HG02852 (cell line): ENCODE measurements at regions not wholly inside any gene's neighbourhood (a gene's known extent, or its start where the extent isn't known, plus 50 kb on each side); places are given as distances from the start of the nearest gene placed in this dataset.

Experiments
- ATAC-seq: cut with Tn5 transposase; IDR thresholded peaks from one replicate; pipeline ENCODE4 v1.9.1; 2021; ENCODE audit warnings: mild to moderate bottlenecking, moderate library complexity; ENCODE audit not compliant: unreplicated experiment

DNA sequence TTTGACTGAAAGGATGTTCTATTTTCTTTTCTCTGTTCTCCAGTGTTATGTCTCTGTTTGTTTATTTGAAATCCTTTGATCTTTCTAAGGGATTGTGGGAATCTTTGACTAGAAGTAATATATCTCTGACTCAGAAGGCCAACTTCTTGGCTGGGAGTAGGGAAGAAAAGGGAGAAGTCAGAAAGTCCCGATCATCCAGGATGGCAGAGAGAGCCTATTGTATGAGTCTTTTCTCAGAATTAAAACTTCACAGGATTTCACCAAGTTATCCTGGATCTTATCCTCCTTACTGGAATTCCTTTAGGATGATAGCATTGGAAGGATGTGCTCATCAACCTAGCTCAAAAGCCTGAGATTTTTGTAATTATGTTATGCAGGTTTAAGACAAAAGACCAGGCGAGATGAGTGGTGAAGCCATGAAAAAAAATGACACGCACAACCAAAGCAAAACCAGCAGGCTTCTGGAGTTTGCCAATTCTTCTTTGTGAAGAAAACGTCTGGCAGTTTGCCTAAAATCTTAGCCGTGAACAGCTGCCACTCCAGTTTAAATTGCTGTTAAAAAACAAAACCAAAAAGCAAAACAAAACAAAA lies 383.6 kb upstream of the SMIM21 start:
- ATAC-seq, result no peak

DNA sequence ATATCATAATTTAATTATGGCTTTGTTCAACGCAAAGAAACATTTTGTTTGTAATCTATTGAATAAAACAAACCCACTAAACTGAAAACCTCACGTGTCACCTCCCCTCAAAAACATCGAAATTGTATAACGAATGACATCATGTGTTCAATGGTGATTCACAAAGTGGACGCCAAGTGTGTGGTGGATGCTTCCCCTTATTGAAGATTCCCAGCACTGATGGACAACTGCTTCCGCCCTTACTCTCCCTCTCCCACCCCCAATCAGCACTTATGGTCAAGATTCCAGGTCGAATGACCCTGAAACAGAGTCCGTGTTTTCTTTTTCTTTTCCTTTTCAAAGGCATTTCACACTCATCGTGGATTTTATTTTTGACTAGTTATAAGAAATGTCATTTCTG lies 383.0 kb upstream of the SMIM21 start:
- no peak for ATAC-seq

GRCh38 chr18:75809926-75810255 lies 382.4 kb upstream of the SMIM21 start:
- ATAC-seq, result no peak

DNA sequence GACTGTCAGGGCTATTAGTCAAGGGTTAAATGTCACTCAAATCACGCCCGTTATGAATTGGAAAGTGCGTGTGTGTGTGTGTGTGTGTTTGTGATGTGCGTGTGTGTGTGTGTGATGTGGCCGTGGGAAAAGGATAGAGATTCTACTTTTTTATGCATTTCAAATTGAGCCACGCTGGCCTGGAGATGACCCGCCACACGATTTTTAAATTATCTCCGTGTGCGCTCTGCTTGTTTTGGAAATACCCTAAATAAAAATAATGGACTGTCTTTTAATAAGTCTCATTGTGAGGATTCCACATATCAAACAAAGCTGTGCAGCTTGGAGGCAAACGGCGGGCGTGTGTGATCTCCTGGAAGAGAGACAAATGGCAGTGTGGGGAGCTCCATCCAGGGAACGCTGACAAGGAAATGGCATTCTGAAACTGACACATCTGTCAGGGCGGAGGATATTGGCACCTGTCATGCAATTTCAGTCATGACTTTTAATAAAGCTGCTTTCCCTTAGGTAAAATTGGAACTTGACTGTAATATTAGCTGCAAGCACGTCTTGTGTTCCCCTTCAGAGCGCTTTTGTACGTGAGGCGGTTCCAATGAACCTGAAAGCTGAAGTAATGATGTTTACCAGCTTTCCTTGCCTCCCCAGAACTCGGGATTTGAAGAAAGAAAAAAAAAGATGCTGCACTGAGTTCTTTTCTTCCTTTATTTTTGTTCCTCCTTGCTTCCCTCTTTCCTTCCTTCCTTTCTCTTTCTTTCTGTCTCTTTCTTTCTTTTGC lies 381.8 kb upstream of the SMIM21 start:
- ATAC-seq, result no peak

DNA sequence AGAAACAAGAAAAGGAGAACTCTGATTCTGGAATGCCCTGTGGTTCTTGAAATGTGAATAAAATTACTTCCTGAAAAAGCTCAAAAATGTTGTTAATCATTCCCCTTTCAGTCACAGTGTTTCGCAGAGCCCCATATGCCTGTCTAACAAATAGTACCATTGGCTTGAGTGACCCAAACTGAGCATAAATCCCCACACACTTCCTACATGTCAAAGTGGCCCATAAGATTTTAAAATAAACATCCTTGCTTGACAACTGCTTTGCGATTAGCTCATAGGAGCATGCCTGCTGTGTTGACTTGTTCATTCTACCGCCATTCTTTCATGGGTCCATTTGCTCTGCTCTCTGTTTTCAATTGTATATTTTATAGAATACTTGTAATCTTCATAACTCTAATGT lies 377.8 kb upstream of the SMIM21 start:
- ATAC-seq, result no peak

DNA sequence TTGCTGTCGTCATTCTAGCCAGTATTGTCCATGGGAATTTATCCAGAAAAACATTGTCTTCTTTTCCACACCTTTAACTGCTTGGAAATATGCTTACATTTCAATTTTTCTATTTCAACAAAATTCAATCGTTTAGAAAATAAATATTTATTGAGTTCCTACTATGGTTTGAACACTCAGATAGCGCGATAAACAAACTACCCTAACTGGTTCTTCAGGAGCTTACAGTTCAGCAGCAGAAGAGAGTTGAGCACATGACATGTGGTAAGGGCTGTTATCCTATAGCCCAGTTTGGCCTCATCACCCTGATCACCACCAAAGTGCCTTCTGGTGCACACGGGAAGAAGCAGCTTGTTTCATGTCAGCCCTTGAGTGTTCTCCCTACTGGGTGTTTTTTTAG lies 375.2 kb upstream of the SMIM21 start:
- ATAC-seq, result no peak

DNA sequence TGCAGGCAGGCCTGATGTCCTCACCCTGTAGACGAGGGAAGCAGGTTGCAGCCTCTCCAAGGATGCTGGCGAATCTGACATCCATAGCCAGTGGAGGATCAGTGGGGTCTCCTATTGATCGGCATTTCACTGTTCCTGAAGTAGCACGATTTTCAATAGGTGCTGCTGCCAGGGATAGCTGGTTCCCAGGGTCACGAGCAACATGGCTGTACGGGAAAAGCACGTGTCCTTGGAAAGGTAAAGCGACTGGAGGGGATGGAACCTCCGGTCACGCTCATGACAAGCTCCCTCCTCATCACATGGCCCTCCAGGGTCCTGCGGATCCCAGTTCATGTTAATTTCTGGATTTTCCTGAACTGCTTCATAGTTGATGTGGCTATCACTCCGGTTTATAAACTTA lies 373.7 kb upstream of the SMIM21 start:
- ATAC-seq, result no peak

- ATAC-seq, result no peak
These were observed 372.8 kb upstream of the SMIM21 start for GRCh38 chr18:75800331-75800648.

- ATAC-seq, result no peak
These were observed 372.2 kb upstream of the SMIM21 start for GRCh38 chr18:75799449-75800330.

GRCh38 chr18:75797046-75797445 lies 369.5 kb upstream of the SMIM21 start:
- ATAC-seq, result no peak

DNA sequence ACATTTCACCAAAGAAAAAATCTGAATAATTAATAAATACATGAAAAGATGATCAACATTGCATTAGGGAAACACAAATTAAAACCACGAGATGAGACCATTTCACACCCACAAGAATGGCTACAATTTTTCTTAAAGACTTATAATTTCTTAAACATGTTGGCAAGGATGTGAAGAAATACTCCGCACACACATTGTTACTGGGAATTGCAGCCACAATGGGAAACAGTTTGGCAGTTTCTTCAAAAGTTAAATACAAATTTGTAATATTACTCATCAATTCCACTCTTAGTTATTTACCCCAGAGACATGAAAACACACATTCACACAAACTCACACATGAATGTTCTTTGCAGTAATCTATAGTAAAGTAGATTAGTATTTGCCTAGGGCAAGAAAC lies 363.3 kb upstream of the SMIM21 start:
- ATAC-seq, result no peak

- ATAC-seq, result no peak
These were observed 362.6 kb upstream of the SMIM21 start for GRCh38 chr18:75790111-75790510.

- no peak for ATAC-seq
These were observed 358.3 kb upstream of the SMIM21 start for GRCh38 chr18:75785834-75786233.

DNA sequence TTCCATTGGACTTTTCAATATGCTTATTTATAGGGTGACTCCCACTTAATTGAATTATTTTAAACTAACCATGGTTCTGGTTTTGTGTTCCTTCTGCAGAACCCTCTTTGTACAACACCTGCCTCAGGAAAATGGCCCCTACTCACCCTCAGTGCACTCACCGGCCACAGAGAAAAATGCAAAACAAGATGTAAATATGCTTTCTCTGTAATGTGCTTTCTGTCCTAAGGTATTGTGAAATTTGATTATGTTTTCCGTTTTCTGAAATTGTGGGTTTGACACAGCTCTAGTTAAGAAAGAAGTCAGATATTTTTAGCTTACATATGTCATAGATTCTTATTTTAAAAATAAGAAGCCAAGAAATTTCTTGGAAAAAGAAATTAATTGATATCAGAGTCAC lies 357.7 kb upstream of the SMIM21 start:
- no peak for ATAC-seq

DNA sequence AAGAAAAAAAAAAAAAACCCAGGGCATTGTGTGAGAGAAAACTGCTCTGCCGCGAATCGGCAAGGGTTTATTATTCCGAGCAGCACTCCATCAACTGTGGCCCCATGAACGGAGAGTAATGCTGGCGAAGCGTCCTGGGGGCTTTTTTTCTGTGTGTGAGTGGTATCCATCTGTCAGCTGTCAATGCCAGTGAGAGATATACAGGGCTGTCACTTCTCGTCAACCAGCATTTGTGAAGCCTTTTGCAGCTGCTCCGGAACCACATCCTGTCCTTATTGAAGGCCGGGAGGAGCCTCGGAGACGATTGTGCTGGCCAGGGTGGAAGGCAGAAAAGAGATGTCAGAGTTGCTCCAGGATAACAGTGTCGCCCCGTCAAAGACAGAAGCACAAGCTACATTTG lies 356.9 kb upstream of the SMIM21 start:
- ATAC-seq, result no peak

- no peak for ATAC-seq
These were observed 356.2 kb upstream of the SMIM21 start for GRCh38 chr18:75783566-75784281.

GRCh38 chr18:75782826-75783225 lies 355.3 kb upstream of the SMIM21 start:
- no peak for ATAC-seq

DNA sequence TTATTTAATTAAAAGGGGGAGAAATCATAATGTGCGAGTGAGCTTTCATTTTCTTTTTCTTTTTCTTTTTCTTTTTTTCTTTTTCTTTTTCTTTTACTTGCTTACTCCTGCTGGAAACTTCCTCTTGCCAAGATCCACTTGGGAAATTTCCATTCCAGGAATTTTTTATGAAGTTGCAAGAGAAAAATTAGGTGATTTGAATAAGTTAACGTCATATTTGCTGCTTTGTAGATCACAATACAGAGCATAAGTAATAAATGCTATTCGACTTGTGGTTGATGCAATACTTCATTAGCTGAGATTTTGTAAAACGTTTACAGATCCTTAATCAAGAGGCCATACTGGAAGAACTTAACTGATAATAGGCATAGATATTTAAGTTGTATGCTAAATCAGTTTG lies 354.7 kb upstream of the SMIM21 start:
- ATAC-seq, result no peak

DNA sequence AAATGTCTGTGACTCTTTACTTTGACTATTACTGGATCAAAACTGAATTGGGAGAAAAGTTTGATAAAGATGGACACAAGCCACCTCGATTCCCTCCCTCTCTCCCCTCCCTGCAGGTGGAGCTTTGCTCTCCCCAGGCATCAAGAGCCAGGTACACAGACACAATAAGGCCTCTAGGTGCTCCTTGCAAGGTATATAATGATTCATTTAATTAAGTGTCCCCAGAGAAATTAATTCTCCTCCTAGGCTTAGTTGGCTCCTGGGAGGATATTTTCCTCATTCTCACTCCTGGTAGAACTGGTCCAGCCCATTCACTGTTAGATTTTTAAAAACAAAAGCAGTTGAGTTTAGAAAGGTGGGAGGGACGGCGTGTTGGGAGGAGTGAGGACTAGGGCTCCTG lies 352.4 kb upstream of the SMIM21 start:
- no peak for ATAC-seq

GRCh38 chr18:75779450-75779849 lies 351.9 kb upstream of the SMIM21 start:
- no peak for ATAC-seq

GRCh38 chr18:75777630-75778029 lies 350.1 kb upstream of the SMIM21 start:
- no peak for ATAC-seq

GRCh38 chr18:75775121-75775520 lies 347.6 kb upstream of the SMIM21 start:
- no peak for ATAC-seq
